T-cell (primary cell): ENCODE measurements at regions not wholly inside any gene's neighbourhood (a gene's known extent, or its start where the extent isn't known, plus 50 kb on each side); places are given as distances from the start of the nearest gene placed in this dataset.
"Not testable (repeated sequence)": the region's sequence is repeated elsewhere in the genome, so short reads cannot be mapped to it uniquely, and the experiment has no call there.

Experiments
- ATAC-seq, 4 experiments: fragments of 200-7000 bp in 3 of 4; fragments of 150-1000 bp in 1 of 4; cut with Tn5 transposase; replicated peaks in 1 of 4; 1 replicate in 3 of 4; 2 replicates in 1 of 4; pipeline ENCODE4 v1.10.0; 2021; ENCODE audit warnings: moderate library complexity in 3 of 4, mild to moderate bottlenecking in 2 of 4, moderate number of reproducible peaks in 1 of 4
- CTCF ChIA-PET, 2 donors: fragments of 300-600 bp; sonication (Branson Sonifier 250); formaldehyde crosslinking; loops; one replicate each; lab custom pipeline; 2022; ENCODE audit warnings: antibody characterized with exemption in 2 of 2; lab: Charles Lee
- POLR2A ChIA-PET, 2 donors: fragments of 300-600 bp; sonication (Branson Sonifier 250); formaldehyde crosslinking; loops; one replicate each; lab custom pipeline; 2022; ENCODE audit warnings: antibody characterized with exemption in 2 of 2; lab: Charles Lee
- DNase-seq, 35 experiments: peaks; one replicate each; pipeline versions ENCODE4 v3.0.0 to v3.0.0-alpha.2; 2013 to 2023
- H3K27ac ChIP-seq: one replicate; pipeline ENCODE4 v1.5.1; 2013; ENCODE audit warnings: low read length
- H3K27me3 ChIP-seq, 2 experiments: replicated peaks in 1 of 2; 1 replicate in 1 of 2; 2 replicates in 1 of 2; pipeline versions ENCODE4 v1.6.1 to v1.7.0; 2013; ENCODE audit warnings: low read length in 1 of 2, mixed read lengths in 1 of 2; ENCODE audit not compliant: control insufficient read depth in 2 of 2, insufficient read depth in 2 of 2; ENCODE audit errors: extremely low read depth in 1 of 2
- H3K36me3 ChIP-seq, 2 donors: 1 replicate in 1 of 2; 2 replicates in 1 of 2; pipeline versions ENCODE4 v1.6.1 to v1.7.0; 2013; ENCODE audit warnings: low read length in 1 of 2; ENCODE audit not compliant: control insufficient read depth in 2 of 2, insufficient read depth in 1 of 2; ENCODE audit errors: extremely low read depth in 1 of 2
- H3K4me1 ChIP-seq, 2 experiments: 1 replicate in 1 of 2; 2 replicates in 1 of 2; pipeline versions ENCODE4 v1.6.1 to v1.7.0; 2013; ENCODE audit warnings: low read length in 2 of 2, mixed read lengths in 1 of 2; ENCODE audit not compliant: insufficient read depth in 2 of 2, control insufficient read depth in 1 of 2; ENCODE audit errors: extremely low read depth in 1 of 2
- H3K4me3 ChIP-seq, 2 donors: 1 replicate in 1 of 2; 2 replicates in 1 of 2; pipeline versions ENCODE4 v1.5.1 to v1.7.0; 2013; ENCODE audit warnings: mild to moderate bottlenecking in 2 of 2, low read length in 1 of 2, moderate library complexity in 1 of 2; ENCODE audit not compliant: control insufficient read depth in 1 of 2; ENCODE audit errors: extremely low read depth in 1 of 2
- H3K9me3 ChIP-seq: 2 replicates; pipeline ENCODE4 v1.7.0; 2013
- H3K27ac Mint-ChIP-seq, 2 donors: one replicate each; pipeline ENCODE4 v1.8.0; 2020 to 2021; ENCODE audit warnings: mild to moderate bottlenecking in 2 of 2, mixed read lengths in 2 of 2
- H3K27me3 Mint-ChIP-seq, 2 donors: one replicate each; pipeline ENCODE4 v1.8.0; 2021 to 2022; ENCODE audit warnings: mixed read lengths in 2 of 2
- H3K36me3 Mint-ChIP-seq: one replicate; pipeline ENCODE4 v1.8.0; 2021; ENCODE audit warnings: mixed read lengths
- H3K4me1 Mint-ChIP-seq, 3 donors: one replicate each; pipeline ENCODE4 v1.8.0; 2020 to 2022; ENCODE audit warnings: mixed read lengths in 3 of 3, mild to moderate bottlenecking in 1 of 3
- H3K4me3 Mint-ChIP-seq, 3 donors: one replicate each; pipeline ENCODE4 v1.8.0; 2020 to 2022; ENCODE audit warnings: mild to moderate bottlenecking in 3 of 3, mixed read lengths in 3 of 3, moderate library complexity in 3 of 3
- H3K9me3 Mint-ChIP-seq, 3 donors: one replicate each; pipeline ENCODE4 v1.8.0; 2020 to 2022; ENCODE audit warnings: mixed read lengths in 3 of 3
- WGBS: methylation state at CpG from one replicate; pipeline ENCODE4 v1.1.5; 2013; ENCODE audit warnings: missing lambda C conversion rate; ENCODE audit not compliant: insufficient coverage; 5-methylcytosine and 5-hydroxymethylcytosine counted together

DNA sequence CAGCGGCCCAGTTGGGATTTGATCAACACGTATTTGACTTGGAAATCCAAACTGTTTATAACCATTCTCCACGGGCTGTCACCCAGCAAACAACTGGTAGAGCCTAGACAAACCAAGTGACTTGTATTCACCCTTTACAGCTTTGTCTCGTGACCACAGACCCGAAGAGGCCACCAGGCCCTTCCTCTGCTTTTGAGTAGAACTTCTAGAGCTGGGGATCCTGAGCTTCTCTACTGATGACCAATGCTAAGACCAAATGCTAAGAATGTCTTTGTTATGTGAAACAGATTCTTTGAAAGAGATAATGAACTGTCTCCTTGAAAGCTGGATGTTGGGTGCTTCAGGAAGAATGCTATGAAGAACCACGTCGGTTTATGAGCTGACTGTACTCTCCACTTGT, 127.0 kb upstream of the METTL14 start:
- peaks cover 9 to 16% of the 10 kb centered on the region in 2 donors for H3K27me3 Mint-ChIP-seq
- H3K36me3 Mint-ChIP-seq, H3K27ac Mint-ChIP-seq, H3K27me3 ChIP-seq, H3K9me3 ChIP-seq, POLR2A ChIA-PET, DNase-seq, H3K4me3 Mint-ChIP-seq, CTCF ChIA-PET, H3K27ac ChIP-seq, H3K4me1 Mint-ChIP-seq, H3K4me3 ChIP-seq, H3K9me3 Mint-ChIP-seq, H3K36me3 ChIP-seq, ATAC-seq, H3K4me1 ChIP-seq: not testable (repeated sequence)
- WGBS, result 52% methylated on average over 2 of the region's 7 CpGs

GRCh38 chr4:118561559-118561958, 123.6 kb upstream of the METTL14 start:
- H3K9me3 Mint-ChIP-seq, H3K4me3 Mint-ChIP-seq, DNase-seq, H3K36me3 ChIP-seq, H3K36me3 Mint-ChIP-seq, CTCF ChIA-PET, H3K4me1 ChIP-seq, H3K27ac ChIP-seq, H3K4me1 Mint-ChIP-seq, H3K27ac Mint-ChIP-seq, H3K27me3 ChIP-seq, POLR2A ChIA-PET, H3K4me3 ChIP-seq, ATAC-seq, H3K9me3 ChIP-seq: not testable (repeated sequence)
- H3K27me3 Mint-ChIP-seq, result peaks cover 7 to 15% of the 10 kb centered on the region in 2 donors

DNA sequence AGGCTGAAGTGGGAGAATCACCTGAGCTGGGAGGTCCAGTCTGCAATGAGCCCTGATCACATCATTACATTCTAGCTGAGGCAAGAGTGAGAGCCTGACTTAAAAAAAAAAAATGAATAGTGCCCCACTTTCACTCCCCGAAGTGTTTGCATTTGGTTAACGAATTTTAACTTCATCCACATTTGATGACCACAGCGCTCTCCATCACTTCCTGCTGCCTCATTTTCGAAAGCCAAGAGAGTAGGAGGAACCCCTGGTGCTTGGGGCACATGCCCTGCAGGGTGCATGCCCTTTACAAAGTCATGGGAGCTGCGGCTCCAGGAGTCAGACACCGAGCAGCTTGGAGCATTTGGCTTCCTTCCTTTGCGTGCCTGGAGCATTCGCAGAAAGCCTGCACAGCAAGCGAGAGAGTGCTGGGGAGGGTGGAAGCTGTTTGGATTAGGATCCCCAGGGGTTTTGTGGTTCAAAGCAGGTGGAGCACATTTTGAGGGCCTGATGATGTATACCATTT, 119.1 kb upstream of the METTL14 start:
- H3K36me3 ChIP-seq, H3K27me3 ChIP-seq, H3K36me3 Mint-ChIP-seq, H3K9me3 Mint-ChIP-seq, H3K9me3 ChIP-seq, ATAC-seq, H3K27ac Mint-ChIP-seq, DNase-seq, H3K4me1 ChIP-seq, POLR2A ChIA-PET, H3K27ac ChIP-seq, CTCF ChIA-PET, H3K4me1 Mint-ChIP-seq, H3K4me3 ChIP-seq, H3K4me3 Mint-ChIP-seq: not testable (repeated sequence)
- WGBS, result 7% methylated on average over 3 of the region's 9 CpGs
- peaks cover 17 to 21% of the 10 kb centered on the region in 2 donors for H3K27me3 Mint-ChIP-seq

DNA sequence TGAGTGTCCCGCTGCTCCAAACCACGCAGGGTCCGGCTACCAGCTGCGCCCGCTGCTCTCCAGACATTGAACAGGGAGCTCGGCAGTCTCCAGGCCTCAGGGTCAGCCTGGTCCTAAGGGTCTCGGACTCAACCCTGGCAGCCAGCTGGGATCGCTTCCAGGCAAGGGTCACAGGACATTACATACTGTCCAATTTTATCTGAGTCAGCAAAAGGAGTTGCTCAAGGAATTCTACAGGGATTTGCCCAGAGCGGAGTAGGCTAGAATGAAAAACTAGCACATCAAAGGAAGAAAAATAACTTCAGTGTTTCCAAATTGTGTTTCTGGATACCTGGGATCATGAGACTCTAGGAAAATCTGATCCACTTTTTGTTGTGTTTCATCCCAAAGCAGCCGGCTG, 112.2 kb upstream of the METTL14 start:
- peaks cover 16 to 18% of the 10 kb centered on the region in 2 donors for H3K27me3 Mint-ChIP-seq
- H3K4me3 ChIP-seq, H3K27me3 ChIP-seq, H3K9me3 ChIP-seq, CTCF ChIA-PET, ATAC-seq, H3K27ac Mint-ChIP-seq, POLR2A ChIA-PET, H3K4me1 Mint-ChIP-seq, H3K9me3 Mint-ChIP-seq, DNase-seq, H3K4me1 ChIP-seq, H3K27ac ChIP-seq, H3K36me3 Mint-ChIP-seq, H3K4me3 Mint-ChIP-seq, H3K36me3 ChIP-seq: not testable (repeated sequence)
- WGBS, result 90% methylated on average over 10 of the region's 10 CpGs

DNA sequence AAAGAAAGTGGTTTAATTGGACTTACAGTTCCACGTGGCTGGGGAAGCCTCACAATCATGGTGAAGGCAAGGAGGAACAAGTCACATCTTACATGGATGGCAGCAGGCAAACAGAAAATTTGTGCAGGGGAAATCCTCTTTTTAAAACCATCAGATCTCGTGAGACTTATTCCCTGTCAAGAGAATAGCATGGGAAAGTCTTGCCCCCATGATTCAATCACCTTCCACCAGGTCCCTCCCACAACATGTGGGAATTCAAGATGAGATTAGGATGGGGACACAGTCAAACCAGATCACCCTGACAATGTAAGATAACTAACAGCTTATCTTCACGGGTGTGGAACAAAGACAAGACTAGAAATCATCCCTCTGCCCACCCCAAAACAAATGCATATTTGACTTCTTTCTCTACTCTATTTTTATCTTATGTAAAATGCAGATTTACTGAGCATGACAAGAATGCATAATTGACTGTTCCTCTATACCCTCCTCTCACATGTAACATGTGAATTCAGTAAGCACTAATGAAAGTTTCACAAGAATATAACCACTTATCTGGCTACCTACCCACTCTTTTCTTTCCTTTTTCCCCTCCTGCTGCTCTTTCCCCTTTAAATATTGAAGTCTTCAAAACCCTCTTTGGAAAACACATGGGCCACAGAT, 110.8 kb upstream of the METTL14 start:
- H3K36me3 ChIP-seq, H3K27me3 ChIP-seq, H3K4me3 ChIP-seq, H3K27ac Mint-ChIP-seq, H3K9me3 Mint-ChIP-seq, DNase-seq, H3K4me1 Mint-ChIP-seq, CTCF ChIA-PET, H3K36me3 Mint-ChIP-seq, H3K4me1 ChIP-seq, H3K4me3 Mint-ChIP-seq, H3K9me3 ChIP-seq, H3K27ac ChIP-seq, ATAC-seq, POLR2A ChIA-PET: not testable (repeated sequence)
- peaks cover 11 to 12% of the 10 kb centered on the region in 2 donors for H3K27me3 Mint-ChIP-seq
- WGBS, result 0% methylated on average over 1 of the region's 3 CpGs

DNA sequence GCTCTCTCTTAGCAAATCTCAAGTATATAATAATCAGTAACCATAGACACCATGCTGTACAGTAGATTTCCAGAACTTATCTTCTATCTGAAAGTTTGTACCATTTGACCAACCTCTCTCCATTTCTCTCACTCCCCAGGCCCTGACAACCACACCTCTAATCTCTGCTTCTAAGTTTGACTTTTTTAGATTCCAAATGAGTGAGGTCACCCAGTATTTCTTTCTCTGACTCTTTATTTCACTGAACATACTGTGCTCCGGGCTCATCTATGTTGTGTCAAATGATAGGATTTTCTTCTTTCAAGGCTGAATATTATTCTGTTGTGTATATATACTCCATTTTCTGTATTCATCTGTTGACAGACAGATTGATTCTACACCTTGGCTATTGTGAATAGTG, 110.1 kb upstream of the METTL14 start:
- ATAC-seq, H3K36me3 Mint-ChIP-seq, H3K27ac ChIP-seq, H3K4me3 ChIP-seq, H3K27ac Mint-ChIP-seq, H3K4me1 Mint-ChIP-seq, H3K4me1 ChIP-seq, H3K9me3 ChIP-seq, POLR2A ChIA-PET, CTCF ChIA-PET, H3K9me3 Mint-ChIP-seq, H3K27me3 ChIP-seq, H3K36me3 ChIP-seq, H3K4me3 Mint-ChIP-seq, DNase-seq: not testable (repeated sequence)
- peaks cover 10 to 11% of the 10 kb centered on the region in 2 donors for H3K27me3 Mint-ChIP-seq
- no CpG with 5 or more reads among the region's 1 CpG for WGBS

- CTCF ChIA-PET, POLR2A ChIA-PET, H3K9me3 Mint-ChIP-seq, H3K27ac Mint-ChIP-seq, H3K9me3 ChIP-seq, H3K27me3 Mint-ChIP-seq, H3K36me3 ChIP-seq, H3K36me3 Mint-ChIP-seq, H3K4me3 ChIP-seq, ATAC-seq, H3K27me3 ChIP-seq, DNase-seq, H3K4me1 Mint-ChIP-seq, H3K4me1 ChIP-seq, H3K4me3 Mint-ChIP-seq, H3K27ac ChIP-seq: not testable (repeated sequence)
- WGBS, result 20% methylated on average over 1 of the region's 5 CpGs
Observed at GRCh38 chr4:118575726-118576125, 109.5 kb upstream of the METTL14 start.
